ENCODE measurements at regions not wholly inside any gene's neighbourhood (a gene's known extent, or its start where the extent isn't known, plus 50 kb on each side); places are given as distances from the start of the nearest gene placed in this dataset.

- no peak for DNase-seq
These were observed 357.2 kb upstream of the DPYD start for GRCh38 chr1:98278055-98278454.

- DNase-seq: no peak
These were observed 356.3 kb upstream of the DPYD start for GRCh38 chr1:98277118-98277517.

- no peak for DNase-seq
These were observed 355.7 kb upstream of the DPYD start for GRCh38 chr1:98276514-98276913.

DNA sequence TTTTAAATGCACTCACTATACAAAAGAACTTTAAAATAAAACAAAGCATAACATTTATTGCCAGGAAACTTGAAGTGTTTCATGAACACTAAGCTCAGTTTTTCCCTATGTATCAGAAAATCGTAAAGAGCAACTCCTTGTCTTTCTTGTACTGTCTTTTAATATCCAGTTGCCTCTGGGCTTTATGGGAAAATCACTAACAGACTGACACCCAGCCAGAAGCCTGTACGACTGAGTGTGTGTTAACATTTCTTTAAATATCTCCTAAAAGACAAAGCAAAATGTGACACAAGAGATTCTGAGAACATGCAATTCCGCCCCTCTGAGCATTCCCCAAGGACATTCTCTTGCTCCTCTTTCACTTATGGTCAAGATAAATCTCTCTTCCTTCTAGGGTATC, 347.5 kb upstream of the DPYD start:
- DNase-seq: no peak

GRCh38 chr1:98267423-98267822, 346.6 kb upstream of the DPYD start:
- no peak for DNase-seq

- DNase-seq: no peak
These were observed 343.9 kb upstream of the DPYD start for GRCh38 chr1:98264727-98265126.

GRCh38 chr1:98260839-98261238, 340.0 kb upstream of the DPYD start:
- DNase-seq: no peak

- DNase-seq: no peak
These were observed 339.6 kb upstream of the DPYD start for GRCh38 chr1:98260412-98260811.

DNA sequence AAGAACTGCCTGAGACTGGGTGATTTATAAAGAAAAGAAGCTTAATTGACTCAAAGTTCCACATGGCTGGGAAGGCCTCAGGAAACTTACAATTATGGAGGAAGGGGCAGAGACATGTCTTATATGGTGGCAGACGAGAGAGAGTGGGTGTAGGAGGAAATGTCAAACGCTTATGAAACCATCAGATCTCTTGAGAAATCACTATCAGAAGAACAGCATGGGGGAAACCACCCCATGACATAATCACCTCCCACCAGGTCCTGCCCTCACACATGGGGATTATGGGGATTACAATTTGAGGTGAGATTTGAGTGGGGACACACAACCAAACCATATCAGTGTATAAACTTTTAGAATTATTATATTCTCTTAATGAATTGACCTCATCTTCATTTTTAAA, 335.9 kb upstream of the DPYD start:
- DNase-seq: no peak

GRCh38 chr1:98253145-98253544, 332.3 kb upstream of the DPYD start:
- no peak for DNase-seq

DNA sequence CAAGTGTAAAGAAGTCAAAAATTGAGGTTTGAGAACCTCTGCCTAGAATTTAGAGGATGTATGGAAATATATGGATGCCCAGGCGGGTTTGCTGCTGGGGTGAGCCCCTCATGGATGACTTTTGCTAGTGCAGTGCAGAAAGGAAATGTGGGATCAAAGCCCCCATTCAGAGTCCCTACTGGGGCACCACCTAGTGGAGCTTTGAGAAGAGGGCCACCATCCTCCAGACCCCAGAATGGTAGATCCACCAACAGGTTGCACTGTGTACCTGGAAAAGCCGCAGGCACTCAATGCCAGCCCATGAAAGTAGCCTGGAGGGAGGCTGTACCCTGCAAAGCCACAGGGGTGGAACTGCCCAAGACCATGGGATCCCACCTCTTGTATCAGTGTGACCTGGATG, 330.7 kb upstream of the DPYD start:
- no peak for DNase-seq

GRCh38 chr1:98232678-98233077, 311.8 kb upstream of the DPYD start:
- no peak for DNase-seq

GRCh38 chr1:98222706-98223105, 301.9 kb upstream of the DPYD start:
- DNase-seq: no peak

DNA sequence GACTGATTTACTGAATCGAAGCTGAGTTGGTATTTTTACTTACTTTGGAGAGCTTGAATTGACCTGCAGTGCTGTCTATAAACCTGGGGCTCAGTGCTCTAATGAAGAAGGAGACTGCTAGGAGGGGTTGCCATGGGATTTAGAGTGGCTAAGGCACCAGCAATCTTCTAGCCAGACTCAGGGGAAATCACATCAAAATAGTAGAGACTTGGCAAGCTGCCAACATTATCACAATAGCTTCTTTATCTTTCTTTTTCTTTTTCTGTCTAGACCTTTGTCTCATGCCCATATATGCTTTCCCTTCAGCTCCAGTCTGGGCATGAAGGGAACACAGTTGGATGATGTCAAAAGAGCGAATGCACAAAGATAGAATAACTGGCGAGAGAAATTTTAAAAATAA, 301.1 kb upstream of the DPYD start:
- no peak for DNase-seq

DNA sequence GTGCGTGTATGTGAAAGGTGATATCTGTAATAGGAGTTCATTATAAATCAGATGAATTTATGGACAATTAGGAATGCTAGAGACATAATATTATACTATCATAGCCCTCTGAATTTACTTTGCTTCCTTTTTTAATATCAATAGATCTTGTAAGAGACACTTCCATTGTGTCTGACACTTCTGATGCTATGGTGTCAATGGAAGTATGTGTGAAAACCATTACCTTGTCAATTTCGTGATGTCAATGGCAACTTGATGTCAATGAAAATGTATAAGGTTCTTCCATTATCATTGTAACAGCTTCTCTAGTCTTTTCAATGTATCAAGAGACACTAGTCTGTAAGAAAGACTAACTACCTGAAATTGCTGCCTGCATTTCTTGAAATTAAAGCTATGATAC, 296.8 kb upstream of the DPYD start:
- DNase-seq: no peak

GRCh38 chr1:98216304-98216703, 295.5 kb upstream of the DPYD start:
- DNase-seq: no peak

DNA sequence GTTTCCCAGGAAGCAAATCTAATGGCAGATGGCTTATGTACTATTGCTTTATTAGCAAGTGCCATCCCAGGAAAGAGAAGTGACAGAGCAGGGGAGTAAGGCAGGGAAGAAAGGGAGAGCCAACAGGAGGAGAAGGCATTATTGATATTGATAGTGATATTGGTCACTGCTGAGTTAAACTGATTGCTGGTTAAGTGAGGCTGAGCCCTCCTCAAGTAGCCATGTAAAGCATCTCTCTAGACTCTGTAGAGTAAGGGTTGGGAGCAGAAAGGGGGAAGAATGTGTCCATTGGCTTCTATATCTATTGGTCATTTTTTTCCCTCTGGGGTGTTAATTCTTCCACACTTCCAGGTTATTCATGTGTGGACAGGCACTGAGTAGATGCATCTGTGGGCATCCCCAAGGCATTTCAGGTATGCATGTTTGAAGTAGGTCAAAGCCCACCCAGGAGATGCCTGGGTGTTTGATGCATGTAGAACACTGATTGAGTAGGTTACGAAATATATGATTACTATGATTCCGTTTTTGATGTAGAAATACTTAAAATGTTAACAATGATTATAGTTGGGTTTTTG, 290.5 kb upstream of the DPYD start:
- DNase-seq: no peak

DNA sequence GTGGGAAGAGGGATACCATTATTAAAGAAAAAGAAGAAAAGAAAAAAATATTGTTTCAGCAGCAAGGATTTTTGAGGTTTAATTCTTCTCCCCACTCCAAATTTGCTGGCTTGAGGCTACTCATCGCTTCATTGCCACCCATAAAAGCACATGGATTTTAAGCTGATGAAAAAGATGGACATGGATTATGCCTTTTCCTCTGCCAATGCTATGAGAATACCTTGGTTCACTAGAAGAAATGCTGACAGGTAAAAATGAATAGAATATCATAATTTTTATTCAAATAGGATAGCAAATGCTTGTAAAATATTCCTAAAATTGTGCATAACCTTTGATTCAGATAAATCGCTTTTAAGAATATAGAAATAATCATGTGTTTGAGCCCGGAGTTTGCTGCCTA, 289.7 kb upstream of the DPYD start:
- no peak for DNase-seq

- no peak for DNase-seq
These were observed 289.2 kb upstream of the DPYD start for GRCh38 chr1:98210064-98210463.

DNA sequence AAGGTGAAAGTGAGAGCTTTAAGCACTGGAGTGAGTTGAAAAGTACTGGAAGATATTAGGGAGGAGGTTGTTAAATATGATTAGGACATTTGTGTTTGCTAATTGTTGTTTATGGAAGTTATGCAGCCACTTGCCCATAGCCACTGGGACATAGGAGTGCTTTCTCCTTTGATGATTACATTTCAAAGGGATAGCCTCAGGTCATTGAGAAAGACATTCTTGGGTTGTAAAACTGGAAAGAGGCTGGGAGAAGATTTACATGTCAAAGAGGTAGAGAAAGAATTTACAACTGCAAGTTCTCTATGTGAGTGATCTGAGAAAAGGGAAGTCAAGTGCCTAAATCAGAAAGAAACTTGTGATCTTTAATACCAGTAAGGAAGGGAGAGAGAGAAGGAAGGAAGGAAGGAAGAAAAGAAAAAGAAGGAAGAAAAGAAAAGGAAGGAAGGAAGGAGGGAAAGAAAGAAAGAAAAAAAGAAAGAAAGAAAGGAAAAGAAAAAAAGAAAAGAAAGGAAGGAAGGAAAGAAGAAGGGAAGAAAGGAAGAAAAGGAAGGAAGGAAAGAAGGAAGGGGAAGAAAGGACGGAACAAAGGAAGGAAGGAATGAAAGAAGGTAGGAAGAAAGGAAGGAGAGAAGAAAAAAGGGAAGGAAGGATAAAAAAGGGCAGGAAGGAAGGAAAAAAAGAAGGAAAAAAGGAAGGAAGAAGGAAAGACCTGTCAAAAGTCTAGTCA, 284.6 kb upstream of the DPYD start:
- DNase-seq: no peak

DNA sequence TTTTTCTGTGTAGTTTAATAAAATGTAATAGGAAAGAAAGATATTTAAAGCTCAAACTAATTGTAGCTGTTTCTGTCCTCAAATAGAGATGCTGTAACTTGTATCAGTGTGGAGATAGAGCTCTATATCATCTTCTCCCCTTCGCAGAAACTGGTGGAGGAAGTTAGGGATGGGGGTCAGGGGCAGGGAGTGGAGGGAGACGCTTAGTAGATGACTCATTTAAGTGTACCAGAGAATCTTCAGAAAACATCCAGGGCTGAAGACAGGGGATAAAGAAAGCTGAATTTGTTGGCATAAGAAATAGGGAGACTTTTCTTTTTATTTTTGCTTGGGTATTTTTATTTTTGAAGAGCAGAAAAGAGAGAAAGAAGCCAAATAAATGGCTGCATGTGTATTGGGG, 282.6 kb upstream of the DPYD start:
- DNase-seq: no peak

DNA sequence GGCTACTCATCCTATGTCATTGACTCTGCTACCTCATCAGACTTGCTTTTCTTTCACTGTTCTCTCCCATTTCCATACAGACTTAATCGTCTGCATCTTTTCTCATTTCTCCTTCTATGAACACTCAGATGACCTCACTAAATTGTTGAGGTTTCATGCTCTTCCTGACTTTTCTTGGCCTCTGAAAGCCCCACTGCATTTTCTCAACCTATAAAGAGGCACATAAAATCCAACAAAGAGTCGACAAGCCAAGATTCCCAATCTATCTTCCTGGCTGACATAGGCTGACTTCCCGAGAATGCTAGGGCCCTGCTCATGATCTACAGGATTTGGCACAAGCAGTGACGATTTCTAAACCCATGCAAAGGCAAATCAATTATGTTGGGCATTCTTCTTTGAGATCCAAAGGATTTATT, 280.8 kb upstream of the DPYD start:
- no peak for DNase-seq

DNA sequence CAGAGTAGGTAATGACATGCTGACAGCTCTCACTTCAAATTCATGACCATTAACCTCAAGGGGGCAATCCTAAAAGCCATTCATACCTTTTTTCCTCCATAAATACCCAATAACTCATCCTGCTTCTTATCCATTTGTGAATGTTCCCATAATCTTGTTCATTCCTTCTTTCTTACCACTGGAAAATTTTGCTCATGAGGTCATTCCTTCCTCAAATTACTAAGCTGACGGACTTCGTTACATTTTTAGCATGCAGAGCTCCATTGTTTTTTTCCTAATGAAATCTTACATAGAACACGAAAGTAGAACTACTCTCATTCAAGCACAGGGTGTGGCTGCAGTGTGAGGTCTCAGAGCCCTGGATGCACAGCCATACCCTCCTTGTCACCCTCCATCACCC, 276.5 kb upstream of the DPYD start:
- no peak for DNase-seq

- no peak for DNase-seq
These were observed 275.2 kb upstream of the DPYD start for GRCh38 chr1:98196012-98196411.

GRCh38 chr1:98188774-98189173, 267.9 kb upstream of the DPYD start:
- no peak for DNase-seq
